Breast epithelium (tissue), 3 donors: ENCODE measurements at regions not wholly inside any gene's neighbourhood (a gene's known extent, or its start where the extent isn't known, plus 50 kb on each side); places are given as distances from the start of the nearest gene placed in this dataset.

Experiments
- POLR2AphosphoS5 ChIP-seq, 3 donors: sonication (generic); formaldehyde crosslinking; IDR thresholded peaks; one replicate each; pipeline ENCODE4 v1.6.1; 2017; ENCODE audit warnings: antibody characterized with exemption in 3 of 3
- TF ChIP-seq, protein P1 (sequence below), 3 donors: fragments of 450-650 bp; IDR thresholded peaks; one replicate each; pipeline ENCODE4 v1.5.1; 2016 to 2017; ENCODE audit warnings: antibody characterized with exemption in 3 of 3, mild to moderate bottlenecking in 3 of 3, moderate library complexity in 3 of 3

DNA sequence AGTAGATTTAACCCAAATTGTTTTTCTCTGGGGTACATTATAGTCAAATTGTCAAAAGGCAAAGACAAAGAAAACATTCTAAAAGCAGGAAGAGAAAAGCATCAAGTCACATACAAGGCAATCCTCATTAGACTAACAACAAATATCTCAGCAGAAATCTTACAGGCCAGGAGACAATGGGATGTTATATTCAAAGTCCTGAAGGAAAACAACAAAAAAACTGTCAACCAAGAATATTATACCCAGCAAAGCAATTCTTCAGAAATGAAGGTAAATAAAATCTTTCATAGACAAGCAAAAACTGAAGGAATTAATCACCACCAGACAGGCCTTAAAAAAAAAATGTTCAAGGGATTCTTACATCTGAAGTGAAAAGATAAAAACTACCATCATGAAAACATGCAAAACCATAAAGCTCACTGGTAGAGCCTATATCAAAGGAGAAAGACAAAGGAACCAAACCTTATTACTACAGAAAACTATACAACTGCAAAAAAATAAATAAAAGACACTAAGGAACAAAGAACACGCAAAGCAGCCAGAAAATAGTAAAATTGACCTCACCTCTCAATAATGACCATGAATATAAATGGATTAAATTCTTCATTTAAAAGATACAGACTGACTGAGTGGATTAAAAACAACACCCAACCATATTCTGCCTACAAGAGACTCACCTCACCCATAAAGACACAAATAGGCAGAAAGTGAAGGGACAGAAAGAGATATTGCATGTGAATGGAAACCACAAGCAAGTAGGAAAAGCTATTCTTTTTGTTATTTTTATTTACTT lies 113.8 kb upstream of the ZC3H11B start:
- TF ChIP-seq, protein P1, sequence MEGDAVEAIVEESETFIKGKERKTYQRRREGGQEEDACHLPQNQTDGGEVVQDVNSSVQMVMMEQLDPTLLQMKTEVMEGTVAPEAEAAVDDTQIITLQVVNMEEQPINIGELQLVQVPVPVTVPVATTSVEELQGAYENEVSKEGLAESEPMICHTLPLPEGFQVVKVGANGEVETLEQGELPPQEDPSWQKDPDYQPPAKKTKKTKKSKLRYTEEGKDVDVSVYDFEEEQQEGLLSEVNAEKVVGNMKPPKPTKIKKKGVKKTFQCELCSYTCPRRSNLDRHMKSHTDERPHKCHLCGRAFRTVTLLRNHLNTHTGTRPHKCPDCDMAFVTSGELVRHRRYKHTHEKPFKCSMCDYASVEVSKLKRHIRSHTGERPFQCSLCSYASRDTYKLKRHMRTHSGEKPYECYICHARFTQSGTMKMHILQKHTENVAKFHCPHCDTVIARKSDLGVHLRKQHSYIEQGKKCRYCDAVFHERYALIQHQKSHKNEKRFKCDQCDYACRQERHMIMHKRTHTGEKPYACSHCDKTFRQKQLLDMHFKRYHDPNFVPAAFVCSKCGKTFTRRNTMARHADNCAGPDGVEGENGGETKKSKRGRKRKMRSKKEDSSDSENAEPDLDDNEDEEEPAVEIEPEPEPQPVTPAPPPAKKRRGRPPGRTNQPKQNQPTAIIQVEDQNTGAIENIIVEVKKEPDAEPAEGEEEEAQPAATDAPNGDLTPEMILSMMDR (IDR thresholded peaks at IDR 0.05) = no peak
- TF ChIP-seq POLR2AphosphoS5 (IDR thresholded peaks at IDR 0.05) = no peak
